K562 (cell line): ENCODE measurements at regions not wholly inside any gene's neighbourhood (a gene's known extent, or its start where the extent isn't known, plus 50 kb on each side); places are given as distances from the start of the nearest gene placed in this dataset.

Experiments used
- ATAC-seq: fragments of 200-7000 bp; cut with Tn5 transposase; 3 replicates; pipeline ENCODE4 v1.9.1; 2020; ENCODE audit warnings: moderate library complexity
- BruUV-seq: library from RNA; stranded (reverse); fragments of 400-500 nt; replicated peaks from 2 replicates; lab custom pipeline; 2021; lab: Mats Ljungman, UMichigan
- CTCF ChIA-PET: fragments of 300-600 bp; formaldehyde crosslinking; extraction: SDS; loops from one replicate; lab custom pipeline; 2021; ENCODE audit warnings: low intra/inter-chr PET ratio; lab: Yijun Ruan, JAX
- POLR2A ChIA-PET: fragments of 300-600, 350-650 bp; sonication (Branson Sonifier 250); formaldehyde crosslinking; extraction: SDS; loops from one replicate; lab custom pipeline; 2021; ENCODE audit warnings: antibody characterized with exemption, inconsistent platforms; lab: Yijun Ruan, JAX
- DNase-seq, 4 experiments: peaks; one replicate each; pipeline versions ENCODE4 v3.0.0 to v3.0.0-alpha.2; 2011 to 2018; ENCODE audit warnings: low spot score in 3 of 4, mixed read lengths in 3 of 4; ENCODE audit errors: extremely low read depth in 1 of 4
- FAIRE-seq: peaks from 2 replicates; lab custom pipeline; 2011; peaks lifted over from hg19 to GRCh38; lab: Jason Lieb, UNC
- H2AFZ ChIP-seq: 2 replicates; pipeline ENCODE4 v1.6.0; 2011; ENCODE audit warnings: low read depth, low read length, control low read depth, inconsistent platforms
- H3K27ac ChIP-seq: fragments of 200-600 bp; 3 replicates; pipeline ENCODE4 v1.8.0; 2011; ENCODE audit warnings: low read depth, mild to moderate bottlenecking, control low read depth, inconsistent platforms, low read length, moderate library complexity, mixed read lengths; ENCODE audit errors: extremely low read depth
- H3K27me3 ChIP-seq, 2 experiments: fragments of 300-600 bp in 1 of 2; 2 replicates in 1 of 2; 3 replicates in 1 of 2; pipeline versions ENCODE4 v1.6.0 to v1.8.0; 2011; ENCODE audit warnings: inconsistent platforms in 2 of 2, low read length in 2 of 2, mild to moderate bottlenecking in 1 of 2, mixed read lengths in 1 of 2, moderate library complexity in 1 of 2; ENCODE audit not compliant: control insufficient read depth in 2 of 2, insufficient read depth in 2 of 2
- H3K36me3 ChIP-seq: fragments of 300-600 bp; 3 replicates; pipeline ENCODE4 v1.8.0; 2011; ENCODE audit warnings: mild to moderate bottlenecking, low read length, inconsistent platforms; ENCODE audit not compliant: control insufficient read depth, insufficient read depth
- H3K4me1 ChIP-seq, 2 experiments: fragments of 200-600 bp in 1 of 2; replicated peaks in 1 of 2; 2 replicates in 1 of 2; 3 replicates in 1 of 2; pipeline versions ENCODE4 v1.5.1 to v1.8.0; 2011; ENCODE audit warnings: inconsistent platforms in 2 of 2, low read length in 2 of 2, mild to moderate bottlenecking in 1 of 2, mixed read lengths in 1 of 2, moderate library complexity in 1 of 2; ENCODE audit not compliant: control insufficient read depth in 2 of 2, insufficient read depth in 2 of 2
- H3K4me2 ChIP-seq: 2 replicates; pipeline ENCODE4 v1.6.1; 2011; ENCODE audit warnings: low read length, control low read depth, inconsistent platforms, mixed read lengths; ENCODE audit not compliant: insufficient read depth
- H3K4me3 ChIP-seq: fragments of 200-600 bp; sonication (generic), shearing (Covaris generic); 2 replicates; pipeline ENCODE4 v1.5.1; 2016; ENCODE audit warnings: control low read depth, inconsistent platforms
- H3K79me2 ChIP-seq: fragments of 200-600 bp; 3 replicates; pipeline ENCODE4 v1.8.0; 2011; ENCODE audit warnings: low read length, inconsistent platforms; ENCODE audit not compliant: control insufficient read depth, insufficient read depth
- H3K9ac ChIP-seq, 2 experiments: 2 replicates each; pipeline versions ENCODE4 v1.6.0 to v1.6.1; 2011; ENCODE audit warnings: low read depth in 2 of 2, low read length in 2 of 2, control low read depth in 1 of 2, inconsistent platforms in 1 of 2, mild to moderate bottlenecking in 1 of 2, mixed read lengths in 1 of 2; ENCODE audit not compliant: insufficient read depth in 1 of 2
- H3K9me1 ChIP-seq: one replicate; pipeline ENCODE4 v1.6.0; 2011; ENCODE audit warnings: inconsistent platforms, mild to moderate bottlenecking, low read length, moderate library complexity; ENCODE audit not compliant: control insufficient read depth, insufficient read depth
- H3K9me3 ChIP-seq: replicated peaks from 2 replicates; pipeline ENCODE4 v1.5.1; 2011; ENCODE audit warnings: low read depth, low read length, inconsistent platforms; ENCODE audit not compliant: control insufficient read depth, insufficient read depth
- H4K20me1 ChIP-seq: replicated peaks from 2 replicates; pipeline ENCODE4 v1.6.1; 2011; ENCODE audit warnings: low read length, inconsistent platforms, mixed read lengths; ENCODE audit not compliant: control insufficient read depth, insufficient read depth
- ELF4 ChIP-seq: fragments of 450-650 bp; formaldehyde crosslinking; IDR thresholded peaks from 2 replicates; pipeline ENCODE4 v1.4.0; 2022; ENCODE audit warnings: missing genetic modification characterization
- ERF ChIP-seq: fragments of 450-650 bp; formaldehyde crosslinking; IDR thresholded peaks from 2 replicates; pipeline ENCODE4 v1.4.0; 2020; ENCODE audit warnings: mild to moderate bottlenecking, mixed read lengths
- ETV5 ChIP-seq: sonication (generic); formaldehyde crosslinking; IDR thresholded peaks from 2 replicates; pipeline ENCODE4 v1.4.0; 2020; ENCODE audit warnings: low read depth, mild to moderate bottlenecking, missing genetic modification reagents
- FUS ChIP-seq: fragments of 200-400 bp; formaldehyde crosslinking; optimal IDR thresholded peaks from 2 replicates; pipeline ENCODE3; 2017; ENCODE audit warnings: low read depth, low read length
- MED1 ChIP-seq: sonication (generic); formaldehyde crosslinking; IDR thresholded peaks from 2 replicates; pipeline ENCODE4 v1.8.1; 2023; ENCODE audit warnings: missing genetic modification reagents, borderline replicate concordance
- NCOA2 ChIP-seq, 2 experiments: fragments of 450-650 bp; IDR thresholded peaks; 2 replicates each; pipeline ENCODE4 v1.6.1; 2018; ENCODE audit warnings: mild to moderate bottlenecking in 2 of 2, moderate library complexity in 1 of 2; ENCODE audit not compliant: partially characterized antibody in 2 of 2
- NFE2L1 ChIP-seq: fragments of 450-650 bp; IDR thresholded peaks from 2 replicates; pipeline ENCODE4 v1.6.1; 2016; ENCODE audit warnings: missing genetic modification characterization, low read depth, mild to moderate bottlenecking, missing compliant biosample characterization, moderate library complexity, borderline replicate concordance
- RHOXF2B ChIP-seq: fragments of 250-450 bp; sonication (Bioruptor Pico); conservative IDR thresholded peaks from 2 replicates; pipeline ENCODE4 v1.5.1; 2021
- THRB ChIP-seq: fragments of 450-650 bp; formaldehyde crosslinking; conservative IDR thresholded peaks from 2 replicates; pipeline ENCODE4 v1.4.0; 2022; ENCODE audit warnings: mild to moderate bottlenecking, missing genetic modification characterization
- TRIM24 ChIP-seq, 2 experiments: fragments of 450-650 bp; IDR thresholded peaks; 2 replicates each; pipeline ENCODE4 v1.6.1; 2016
- XRCC3 ChIP-seq: fragments of 450-650 bp; IDR thresholded peaks from 2 replicates; pipeline ENCODE4 v1.6.1; 2017; ENCODE audit warnings: mild to moderate bottlenecking, moderate library complexity
- ZKSCAN1 ChIP-seq: fragments of 150-350 bp; IDR thresholded peaks from 2 replicates; pipeline ENCODE4 v1.6.1; 2016; ENCODE audit warnings: low read depth, low read length
- ZKSCAN3 ChIP-seq: fragments of 250-450 bp; sonication (Bioruptor Pico); IDR thresholded peaks from 2 replicates; pipeline ENCODE4 v1.4.0; 2020
- ZNF239 ChIP-seq: fragments of 250-450 bp; sonication (Bioruptor Pico); IDR thresholded peaks from 2 replicates; pipeline ENCODE4 v1.4.0; 2020; ENCODE audit warnings: mild to moderate bottlenecking
- WGBS: fragments of 100-300 bp; shearing (Covaris generic); methylation state at CpG from one replicate; pipeline ENCODE4 v1.1.6; 2016; ENCODE audit warnings: low coverage, mixed read lengths; ENCODE audit not compliant: insufficient coverage; ENCODE audit errors: missing lambda C conversion rate; 5-methylcytosine and 5-hydroxymethylcytosine counted together
- in situ Hi-C: fragments of 300-500 bp; cut with MboI; formaldehyde crosslinking; loops from 4 replicates; pipeline ENCODE4 v1.15.0; 2018; ENCODE audit warnings: inconsistent platforms, mixed read lengths
- intact Hi-C: fragments of 100-400 bp; cut with micrococcal nuclease; formaldehyde crosslinking; loops from 2 replicates; pipeline ENCODE4 v1.14.2; 2022

DNA sequence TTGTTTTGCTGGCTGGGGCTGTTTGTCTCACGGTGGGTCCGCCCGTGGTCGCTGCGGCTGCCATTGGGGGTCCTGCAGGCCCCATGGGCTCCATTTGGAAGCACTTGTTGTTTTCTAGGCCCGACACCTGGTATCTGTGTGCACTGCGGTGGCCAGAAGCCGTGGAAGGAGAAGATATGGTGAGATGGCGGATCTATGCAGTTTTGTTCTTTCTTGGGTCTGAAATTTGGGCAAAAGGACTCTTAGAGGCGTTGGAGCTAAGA, 109.5 kb upstream of the SHH start:
- H3K9ac ChIP-seq = no peak overlapping the region
- ChIA-PET POLR2A (interaction anchor here (1.8 kb wide), 1 partner anchor 14 kb away, joined by 5 read pairs; no protein-coding TSS in a partner anchor), CTCF (no interaction called here)
- no peak for DNase-seq
- H3K27ac ChIP-seq = no peak overlapping the region
- BruUV-seq = no TSS peak
- no peak overlapping the region for H3K4me3 ChIP-seq
- H3K79me2 ChIP-seq = no peaks in the 10 kb centered on the region
- in situ Hi-C loops (no loop called here), intact Hi-C loops (no loop called here)
- H3K4me2 ChIP-seq = no peak overlapping the region
- no peaks in the 10 kb centered on the region for H3K36me3 ChIP-seq
- H3K9me1 ChIP-seq = no peaks in the 10 kb centered on the region
- ATAC-seq = no peak
- no peak for FAIRE-seq
- under 1% methylated on average over 10 of the region's 10 CpGs for WGBS
- peaks cover 31 to 76% of the 10 kb centered on the region in 2 experiments for H3K27me3 ChIP-seq
- no peaks in the 10 kb centered on the region for H3K9me3 ChIP-seq
- H3K4me1 ChIP-seq = peaks cover 0 to 8% of the 10 kb centered on the region in 2 experiments; a peak in 2 of 5 replicates
- no peak overlapping the region for H2AFZ ChIP-seq
- H4K20me1 ChIP-seq = 0 out of 2 replicates have a peak, but pooled peaks cover 8% of the 10 kb centered on the region
- TF ChIP-seq XRCC3 = no peak
- TF ChIP-seq MED1 (CRISPR knock-in tag) = no peak
- no peak for TF ChIP-seq NCOA2 (IDR thresholded peaks at IDR 0.05; ENCODE audit: partially characterized antibody in 2 of 2)
- no peak for TF ChIP-seq ZNF239 (CRISPR knock-in tag)
- no peak for TF ChIP-seq ERF
- no peak for TF ChIP-seq ZKSCAN3

DNA sequence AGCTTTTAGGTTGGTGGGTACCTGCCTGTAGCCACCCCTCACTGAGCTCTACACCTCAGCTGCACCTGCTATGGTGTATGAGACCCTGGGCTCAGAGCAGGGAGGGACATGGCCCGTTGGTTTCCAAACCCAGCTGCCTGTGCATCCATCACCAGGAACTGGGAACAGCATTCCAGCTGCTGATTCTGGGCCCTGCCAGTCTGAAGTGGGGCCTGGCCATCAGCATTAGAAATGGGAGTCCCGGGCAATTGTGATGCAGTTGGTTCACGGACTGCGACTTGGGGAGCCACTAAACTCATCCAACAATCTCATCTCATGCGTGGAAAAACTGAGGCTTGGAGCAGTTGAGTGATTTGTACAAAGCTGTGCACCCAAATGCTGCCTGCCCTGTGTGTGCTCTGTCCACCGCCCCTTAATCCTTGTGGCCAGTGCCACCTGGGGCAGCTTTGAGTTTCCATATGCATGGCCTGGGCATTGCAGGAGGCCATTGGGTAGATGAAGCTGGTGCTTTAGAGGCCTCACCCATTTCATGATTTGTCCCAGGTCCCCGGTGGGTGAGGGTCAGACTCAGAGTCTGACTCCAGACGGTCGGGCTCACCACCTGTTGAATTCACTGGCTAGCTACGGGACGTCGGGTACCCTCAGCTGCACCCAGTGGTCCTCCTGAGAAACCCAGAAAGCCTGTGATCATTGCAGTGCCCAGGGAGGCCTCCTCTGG, 109.0 kb upstream of the SHH start:
- Histone ChIP-seq H3K9me1 (no peaks in the 10 kb centered on the region), H3K9ac (no peak overlapping the region), H4K20me1 (0 out of 2 replicates have a peak, but pooled peaks cover 8% of the 10 kb centered on the region), H3K79me2 (no peaks in the 10 kb centered on the region), H3K27me3 (peaks cover 31 to 79% of the 10 kb centered on the region in 2 experiments), H3K36me3 (no peaks in the 10 kb centered on the region), H3K4me1 (peaks cover 0 to 8% of the 10 kb centered on the region in 2 experiments; a peak in 2 of 5 replicates), H3K4me3 (no peak overlapping the region), H2AFZ (no peak overlapping the region), H3K27ac (no peak overlapping the region), H3K4me2 (no peak overlapping the region), H3K9me3 (no peaks in the 10 kb centered on the region)
- TF ChIP-seq TRIM24 (IDR thresholded peaks at IDR 0.05) = no peak
- TF ChIP-seq ZKSCAN1 = no peak
- TF ChIP-seq NFE2L1 = no peak
- no peak for TF ChIP-seq RHOXF2B (CRISPR knock-in tag)
- TF ChIP-seq ELF4 (CRISPR knock-in tag) = no peak
- no peak for TF ChIP-seq ETV5
- no peak for TF ChIP-seq THRB (CRISPR knock-in tag)
- no peak for TF ChIP-seq FUS
- in situ Hi-C loops = no loop called here
- FAIRE-seq = no peak
- no TSS peak for BruUV-seq
- ATAC-seq = no peak
- intact Hi-C loops = no loop called here
- WGBS = 0% methylated on average over 12 of the region's 12 CpGs
- no peak for DNase-seq
- ChIA-PET POLR2A (interaction anchor here (1.8 kb wide), 1 partner anchor 13 kb away, joined by 5 read pairs; no protein-coding TSS in a partner anchor), CTCF (no interaction called here)
